ENCODE measurements at regions not wholly inside any gene's neighbourhood (a gene's known extent, or its start where the extent isn't known, plus 50 kb on each side); places are given as distances from the start of the nearest gene placed in this dataset.

- Histone ChIP-seq H3K9ac (ENCODE audit: low read length) (no peak overlapping the region), H3K27me3 (ENCODE audit: low read length) (no peaks in the 10 kb centered on the region), H3K9me3 (ENCODE audit: insufficient read depth, low read length) (no peaks in the 10 kb centered on the region), H3K4me2 (ENCODE audit: low read depth, low read length, poor library complexity, severe bottlenecking) (no peak overlapping the region), H3K79me2 (ENCODE audit: insufficient read depth, low read length) (no peaks in the 10 kb centered on the region), H3F3A (ENCODE audit: insufficient read depth) (no peaks in the 10 kb centered on the region), H3K27ac (ENCODE audit: low read depth, low read length) (no peak overlapping the region), H3K9me2 (replicated peaks; ENCODE audit: insufficient read depth, low read length) (no peaks in the 10 kb centered on the region), H4K20me1 (ENCODE audit: low read depth, low read length) (no peaks in the 10 kb centered on the region), H3K4me3 (ENCODE audit: insufficient read depth, low read length, poor library complexity, severe bottlenecking) (no peak overlapping the region), H3K36me3 (ENCODE audit: low read length) (no peaks in the 10 kb centered on the region), H2AFZ (ENCODE audit: low read depth, low read length, severe bottlenecking) (no peak overlapping the region)
- no peak for TF ChIP-seq EZH2phosphoT487 (conservative IDR thresholded peaks at IDR 0.05; ENCODE audit: low read length)
- no peak for TF ChIP-seq CTCF (IDR thresholded peaks at IDR 0.05; ENCODE audit: insufficient read depth, low read length, poor library complexity, severe bottlenecking)
Observed at GRCh38 chr4:111979921-111980320, 165.3 kb upstream of the FAM241A start.

GRCh38 chr4:111982089-111982488, 163.2 kb upstream of the FAM241A start:
- Histone ChIP-seq H2AFZ (ENCODE audit: low read depth, low read length, severe bottlenecking) (no peak overlapping the region), H3K4me3 (ENCODE audit: insufficient read depth, low read length, poor library complexity, severe bottlenecking) (no peak overlapping the region), H3K9me3 (ENCODE audit: insufficient read depth, low read length) (no peaks in the 10 kb centered on the region), H3K27ac (ENCODE audit: low read depth, low read length) (no peak overlapping the region), H3K9ac (ENCODE audit: low read length) (no peak overlapping the region), H3F3A (ENCODE audit: insufficient read depth) (no peaks in the 10 kb centered on the region), H3K79me2 (ENCODE audit: insufficient read depth, low read length) (no peaks in the 10 kb centered on the region), H3K36me3 (ENCODE audit: low read length) (no peaks in the 10 kb centered on the region), H3K9me2 (replicated peaks; ENCODE audit: insufficient read depth, low read length) (no peaks in the 10 kb centered on the region), H4K20me1 (ENCODE audit: low read depth, low read length) (no peaks in the 10 kb centered on the region), H3K4me2 (ENCODE audit: low read depth, low read length, poor library complexity, severe bottlenecking) (no peak overlapping the region), H3K27me3 (ENCODE audit: low read length) (no peaks in the 10 kb centered on the region)
- TF ChIP-seq CTCF (IDR thresholded peaks at IDR 0.05; ENCODE audit: insufficient read depth, low read length, poor library complexity, severe bottlenecking) (no peak), EZH2phosphoT487 (conservative IDR thresholded peaks at IDR 0.05; ENCODE audit: low read length) (no peak)

GRCh38 chr4:111984169-111984819, 161.0 kb upstream of the FAM241A start:
- H3K79me2 ChIP-seq (ENCODE audit: insufficient read depth, low read length): no peaks in the 10 kb centered on the region
- H2AFZ ChIP-seq (ENCODE audit: low read depth, low read length, severe bottlenecking): no peak overlapping the region
- no peaks in the 10 kb centered on the region for H3K9me2 ChIP-seq (replicated peaks; ENCODE audit: insufficient read depth, low read length)
- H4K20me1 ChIP-seq (ENCODE audit: low read depth, low read length): no peaks in the 10 kb centered on the region
- no peaks in the 10 kb centered on the region for H3K36me3 ChIP-seq (ENCODE audit: low read length)
- no peaks in the 10 kb centered on the region for H3K9me3 ChIP-seq (ENCODE audit: insufficient read depth, low read length)
- H3K27me3 ChIP-seq (ENCODE audit: low read length): no peaks in the 10 kb centered on the region
- H3K27ac ChIP-seq (ENCODE audit: low read depth, low read length): no peak overlapping the region
- H3F3A ChIP-seq (ENCODE audit: insufficient read depth): no peaks in the 10 kb centered on the region
- no peak overlapping the region for H3K9ac ChIP-seq (ENCODE audit: low read length)
- TF ChIP-seq EZH2phosphoT487 (conservative IDR thresholded peaks at IDR 0.05; ENCODE audit: low read length) (no peak), CTCF (IDR thresholded peaks at IDR 0.05; ENCODE audit: insufficient read depth, low read length, poor library complexity, severe bottlenecking) (no peak)
- no peak overlapping the region for H3K4me2 ChIP-seq (ENCODE audit: low read depth, low read length, poor library complexity, severe bottlenecking)
- no peak overlapping the region for H3K4me3 ChIP-seq (ENCODE audit: insufficient read depth, low read length, poor library complexity, severe bottlenecking)
